ENCODE measurements at regions not wholly inside any gene's neighbourhood (a gene's known extent, or its start where the extent isn't known, plus 50 kb on each side); places are given as distances from the start of the nearest gene placed in this dataset.
"Not testable (repeated sequence)": the region's sequence is repeated elsewhere in the genome, so short reads cannot be mapped to it uniquely, and the experiment has no call there.

DNA sequence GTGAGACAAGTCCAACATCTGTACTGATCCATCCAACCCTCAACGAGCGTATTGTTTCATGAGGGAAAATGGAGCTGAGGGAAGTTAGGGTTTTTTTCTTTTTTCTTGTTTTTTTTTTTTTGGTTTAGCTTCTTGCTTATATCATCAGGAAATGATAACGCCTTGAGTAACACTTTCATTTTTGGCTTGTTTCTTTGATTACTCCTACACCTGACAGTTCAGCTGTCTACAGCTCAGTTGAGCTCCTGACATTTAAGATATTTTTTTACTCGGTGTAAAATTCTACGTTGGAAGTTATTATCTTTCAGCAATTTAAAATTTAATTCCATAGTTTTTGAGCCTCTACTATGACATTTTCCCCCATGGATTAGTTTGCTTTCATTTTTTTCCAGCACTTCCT lies 691.0 kb upstream of the HTR2C start:
- DNase-seq, result no peak

DNA sequence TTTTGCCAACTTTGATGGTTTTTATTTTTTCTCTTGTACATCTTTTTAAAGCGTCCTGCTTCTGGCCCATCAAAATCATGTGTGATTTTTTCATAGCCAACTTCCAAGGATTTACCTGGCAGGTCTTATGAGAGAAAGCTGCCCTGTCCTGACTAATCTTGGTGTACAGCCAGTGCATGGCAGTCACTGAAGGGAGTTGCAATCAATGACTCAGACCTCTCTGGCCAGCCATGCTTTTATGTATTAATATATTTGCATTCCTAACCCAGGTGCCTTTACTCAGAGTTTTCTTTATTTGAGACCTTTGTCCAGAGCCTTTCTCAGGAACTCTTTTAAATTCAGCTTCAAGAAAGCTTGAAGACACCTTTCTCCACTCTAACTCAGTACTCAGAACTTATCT lies 691.5 kb upstream of the HTR2C start:
- no peak for DNase-seq

DNA sequence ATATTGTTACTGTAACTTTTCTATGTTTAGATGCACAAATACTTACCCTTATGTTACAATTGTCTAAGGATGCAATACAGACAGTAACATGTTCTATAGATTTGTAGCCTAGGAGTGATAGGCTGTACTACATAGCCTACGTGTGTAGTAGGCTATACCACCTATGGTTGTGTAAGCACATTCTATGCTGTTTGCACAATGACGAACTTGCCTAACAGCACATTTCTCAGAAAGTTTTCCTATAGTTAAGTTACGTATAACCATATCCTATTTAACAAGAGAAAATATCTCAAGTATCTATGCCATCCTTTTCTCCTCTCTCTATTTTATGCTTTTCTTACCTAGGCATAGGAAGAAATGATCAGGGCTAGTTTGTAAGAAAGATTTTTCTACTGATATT lies 710.8 kb upstream of the HTR2C start:
- DNase-seq, result no peak

DNA sequence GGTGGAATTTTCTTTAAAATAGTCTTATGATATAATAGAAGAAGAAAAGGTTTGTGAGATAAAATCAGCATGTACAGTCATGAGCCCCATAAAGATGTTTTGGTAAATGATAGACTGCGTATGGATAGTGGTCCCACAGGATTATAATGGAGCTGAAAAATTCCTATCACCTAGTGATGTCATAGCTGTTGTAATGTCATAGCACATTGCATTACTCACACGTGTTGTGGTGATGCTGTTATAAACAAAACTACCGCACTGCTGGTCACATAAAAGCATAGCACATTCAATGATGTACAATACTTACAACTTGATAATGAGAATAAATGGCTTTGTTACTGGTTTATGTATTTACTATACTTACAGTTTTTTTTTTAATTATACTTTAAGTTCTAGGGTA lies 715.2 kb upstream of the HTR2C start:
- no peak for DNase-seq

DNA sequence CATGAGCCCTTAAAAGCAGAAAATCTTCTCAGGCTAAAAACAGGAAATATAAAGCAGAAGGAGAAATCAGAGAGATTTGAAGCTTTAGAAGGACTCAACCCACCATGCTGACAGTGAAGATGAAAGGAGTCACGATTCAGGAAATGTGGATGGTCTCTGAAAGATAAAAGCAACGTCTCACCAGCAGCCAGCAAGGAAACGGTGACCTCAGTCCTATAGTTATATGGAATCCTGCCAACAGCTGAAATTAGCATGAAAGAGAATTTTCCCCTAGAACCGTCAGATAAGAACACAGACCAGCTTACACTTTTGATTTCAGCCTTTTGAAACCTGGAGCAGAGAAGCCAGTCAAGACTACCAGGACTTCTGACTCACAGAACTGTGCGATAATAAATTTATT lies 715.7 kb upstream of the HTR2C start:
- no peak for DNase-seq

DNA sequence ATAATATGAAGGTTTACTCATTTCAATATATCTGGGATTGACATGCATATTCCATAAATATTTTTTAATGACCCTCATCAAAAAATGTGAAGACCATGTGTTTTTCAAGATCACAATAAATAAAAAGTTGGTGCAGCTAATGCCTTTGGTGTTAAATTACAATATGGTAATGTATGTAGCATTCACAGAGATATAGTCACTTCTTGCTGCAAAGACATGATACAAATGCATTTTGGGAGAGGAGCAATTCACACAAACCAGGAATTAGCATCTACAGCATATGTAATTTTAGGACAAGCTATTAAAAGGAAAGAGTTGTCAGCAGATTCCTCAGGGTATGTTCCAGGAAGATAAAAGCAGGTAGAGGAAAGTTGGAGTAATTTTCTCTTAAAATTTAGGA lies 734.5 kb upstream of the HTR2C start:
- DNase-seq, result no peak

DNA sequence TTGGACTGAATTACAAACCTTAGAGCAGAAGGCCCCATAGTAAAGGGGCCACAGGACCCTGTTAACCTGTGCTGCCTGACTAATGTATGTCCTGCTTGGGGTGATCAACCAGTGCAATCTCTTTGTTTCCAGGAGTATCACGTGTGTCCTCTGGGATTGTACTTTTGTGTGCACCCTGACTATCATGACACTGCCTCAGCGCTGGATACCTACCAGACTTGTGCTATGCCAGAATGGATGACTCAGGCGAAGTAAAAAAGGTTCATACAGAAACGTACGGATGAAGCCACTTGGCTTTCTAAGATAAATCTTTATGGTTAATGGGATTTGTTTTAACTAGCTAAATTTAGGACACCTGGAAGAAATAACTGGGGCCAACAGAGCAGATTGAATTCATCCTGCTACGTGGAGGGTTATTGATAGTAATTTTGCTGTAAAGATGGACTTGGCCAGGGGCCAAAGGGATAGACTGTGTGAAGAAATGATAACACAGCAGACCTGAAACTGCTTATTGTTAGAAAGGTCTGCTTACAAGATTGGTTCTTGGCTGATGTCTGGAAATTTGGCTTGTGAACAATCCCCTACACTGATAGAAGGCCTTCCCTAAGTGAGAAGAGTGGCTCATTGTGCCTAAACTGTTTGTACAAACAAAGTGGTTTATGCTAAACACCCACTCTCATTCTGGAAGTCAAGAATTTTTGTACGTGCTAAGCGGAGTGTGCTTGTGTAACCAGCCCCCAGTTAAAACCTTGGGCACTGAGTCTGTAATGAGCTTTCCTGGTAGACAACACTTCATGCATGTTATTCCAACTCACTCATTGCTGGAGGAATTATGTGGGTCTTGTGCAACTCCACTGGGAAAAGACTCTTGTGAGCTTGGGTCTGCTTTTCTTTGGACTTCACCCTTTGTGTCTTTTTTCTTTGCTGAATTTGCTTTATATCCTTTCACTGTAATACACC lies 750.5 kb upstream of the HTR2C start:
- DNase-seq, result peak; percentile 2

DNA sequence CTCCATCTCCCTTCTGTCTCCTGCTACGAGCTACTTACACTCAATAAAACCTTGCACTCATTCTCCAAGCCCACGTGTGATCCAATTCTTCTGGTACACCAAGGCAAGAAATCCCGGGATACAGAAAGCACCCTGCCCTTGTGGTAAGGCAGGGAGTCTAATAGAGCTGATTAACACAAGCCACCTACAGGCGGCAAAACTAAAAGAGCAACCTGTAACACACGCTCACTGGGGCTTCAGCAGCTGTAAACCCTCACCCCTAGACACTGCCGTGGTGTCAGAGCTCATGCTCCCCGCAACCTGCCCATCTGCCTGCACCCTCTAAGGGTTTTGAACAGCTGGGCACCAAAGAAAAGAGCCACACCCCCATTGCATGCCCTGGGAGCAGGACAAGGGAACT lies 755.4 kb upstream of the HTR2C start:
- no peak for DNase-seq

DNA sequence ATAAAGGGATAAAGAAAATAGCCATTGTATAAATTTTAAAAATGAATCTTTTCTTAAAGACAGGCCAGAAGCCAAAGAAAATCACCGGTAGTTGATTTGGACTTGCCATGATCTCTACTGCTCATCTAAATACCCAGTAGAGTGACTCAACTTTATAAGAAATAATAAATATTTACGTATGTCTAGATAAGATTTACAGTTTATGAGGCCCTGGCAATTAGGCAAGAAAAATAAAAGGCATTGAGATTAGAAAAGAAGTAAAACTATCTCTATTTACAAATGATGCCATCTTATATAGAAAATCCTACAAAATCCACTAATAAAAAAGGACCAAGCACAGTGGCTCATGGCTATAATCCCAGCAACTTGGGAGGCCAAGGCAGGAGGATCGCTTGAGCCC lies 765.5 kb upstream of the HTR2C start:
- no peak for DNase-seq

DNA sequence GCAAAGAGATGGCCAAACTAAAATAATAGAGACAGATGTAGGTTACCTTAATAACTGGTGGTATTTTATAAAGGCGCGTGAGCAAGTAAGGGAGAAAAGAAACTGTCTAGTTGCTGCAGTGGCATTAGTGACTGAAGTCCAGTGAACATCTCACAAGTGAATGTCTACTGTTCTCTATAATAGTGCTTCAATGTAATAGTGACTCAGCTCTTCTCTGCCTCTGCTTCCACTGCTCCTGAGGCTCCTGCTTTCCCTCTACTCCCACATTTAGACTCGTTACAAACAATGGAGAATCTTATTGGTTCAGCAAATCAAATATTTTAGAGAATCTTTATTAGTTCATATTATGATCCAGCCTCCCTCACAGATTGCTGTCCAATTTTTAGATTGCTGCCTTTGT lies 779.1 kb upstream of the HTR2C start:
- no peak for DNase-seq

DNA sequence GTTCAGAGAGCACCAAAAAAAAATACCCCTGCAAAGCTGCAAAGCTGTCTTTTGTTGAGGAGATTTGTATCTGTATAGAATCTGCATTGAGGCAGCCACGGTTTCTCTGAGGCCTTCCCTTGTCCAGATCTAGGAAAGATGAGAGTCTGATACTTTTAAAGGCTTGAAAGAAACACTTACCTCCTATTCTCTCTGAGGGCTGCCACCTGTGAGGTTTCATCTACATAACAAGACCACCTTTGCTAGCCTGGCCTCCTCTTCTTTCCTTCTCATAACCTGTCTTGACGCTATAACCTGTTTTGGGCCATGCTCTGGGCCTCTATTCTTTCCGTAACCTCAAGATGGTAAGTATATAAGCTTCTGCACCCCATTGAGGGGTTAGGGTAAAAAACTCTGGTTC lies 779.6 kb upstream of the HTR2C start:
- DNase-seq, result no peak

DNA sequence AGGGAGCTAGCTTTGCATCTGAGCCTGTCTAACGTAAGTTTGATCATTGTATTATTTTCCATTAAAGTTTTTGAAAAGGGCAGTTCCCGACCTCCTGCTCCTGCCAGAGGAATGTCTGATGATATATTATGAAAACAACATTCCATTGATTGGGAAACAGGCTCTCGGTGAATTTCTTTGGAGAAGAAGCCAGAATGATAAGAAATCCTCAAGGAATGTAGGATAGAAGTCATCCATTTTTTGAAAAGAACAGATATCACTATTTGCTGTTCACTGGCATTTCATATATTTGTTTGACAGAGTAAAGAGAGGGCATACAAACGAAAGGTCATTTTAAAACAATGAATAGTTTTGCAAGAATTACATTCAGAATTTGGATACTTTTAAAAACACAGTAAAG lies 781.0 kb upstream of the HTR2C start:
- DNase-seq, result peak; percentile 10

DNA sequence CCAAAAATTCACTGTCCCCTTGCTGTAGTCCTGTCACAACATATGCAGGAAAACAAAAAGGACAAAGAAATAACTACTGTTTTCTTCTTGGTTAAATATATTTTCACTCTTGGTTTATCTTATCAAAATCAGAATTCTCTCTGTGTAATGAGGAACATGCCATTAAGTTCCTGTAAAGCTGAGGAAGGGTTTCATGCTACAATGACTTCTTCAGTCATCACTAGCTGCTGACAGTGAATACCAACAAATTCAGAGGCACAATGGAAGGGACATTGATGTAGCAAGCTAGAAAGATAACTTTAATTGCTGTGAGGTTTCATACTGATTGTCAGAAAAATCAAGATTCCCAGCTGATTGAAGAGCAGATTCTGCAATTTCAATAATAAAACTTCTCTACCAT lies 782.9 kb upstream of the HTR2C start:
- DNase-seq, result no peak

DNA sequence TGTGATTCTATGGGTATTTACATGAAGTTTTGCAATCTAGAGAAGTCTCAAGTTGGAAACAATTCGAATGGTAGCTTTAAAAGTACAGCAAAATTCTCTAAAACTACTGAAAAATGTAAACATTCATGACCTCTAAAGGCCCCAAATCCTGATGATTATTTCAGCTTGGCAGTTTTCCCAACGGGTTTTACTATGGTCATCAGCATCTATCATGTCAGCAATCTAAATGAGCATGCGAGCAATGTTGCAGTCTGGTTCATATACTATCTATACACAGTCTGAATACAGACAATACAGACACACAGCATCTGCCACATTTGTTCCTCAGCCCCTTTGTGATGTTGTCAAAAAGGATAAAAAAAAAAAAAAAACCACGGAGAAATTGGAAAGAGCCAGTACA lies 790.3 kb upstream of the HTR2C start:
- DNase-seq, result peak; percentile 48

DNA sequence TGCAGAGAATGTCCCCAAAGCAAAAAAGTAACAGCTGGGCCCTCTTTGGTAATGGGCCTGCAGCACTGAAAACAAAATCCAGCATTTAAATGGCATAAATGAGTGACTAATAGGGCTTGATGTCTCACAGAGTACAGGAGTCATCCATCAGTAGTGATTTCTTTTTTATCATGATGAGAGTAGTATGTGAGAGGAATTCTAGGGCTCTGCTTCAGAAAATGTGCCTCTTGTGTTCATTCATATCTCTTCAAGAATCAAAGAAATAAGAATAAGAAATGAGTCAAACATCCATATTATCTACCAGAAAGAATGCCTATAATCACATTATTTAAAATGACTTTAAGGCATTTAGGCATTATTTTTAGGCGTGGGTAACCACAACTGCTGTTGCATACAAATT lies 792.9 kb upstream of the HTR2C start:
- no peak for DNase-seq

DNA sequence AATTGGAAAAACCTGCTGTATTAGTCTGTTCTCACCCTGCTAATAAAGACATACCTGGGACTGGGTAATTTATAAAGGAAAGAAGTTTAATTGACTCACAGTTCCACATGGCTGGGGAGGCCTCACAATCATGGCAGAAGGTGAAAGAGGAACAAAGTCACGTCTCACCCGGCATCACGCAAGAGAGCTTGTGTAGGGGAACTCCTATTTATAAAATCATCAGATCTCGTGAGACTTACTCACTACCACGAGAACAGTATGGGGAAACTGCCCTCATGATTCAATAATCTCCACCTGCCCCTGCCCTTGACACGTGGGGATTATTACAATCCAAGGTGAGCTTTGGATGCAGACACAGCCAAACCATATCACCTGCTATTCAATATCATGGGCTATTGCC lies 799.1 kb upstream of the HTR2C start:
- not testable (repeated sequence) for DNase-seq

DNA sequence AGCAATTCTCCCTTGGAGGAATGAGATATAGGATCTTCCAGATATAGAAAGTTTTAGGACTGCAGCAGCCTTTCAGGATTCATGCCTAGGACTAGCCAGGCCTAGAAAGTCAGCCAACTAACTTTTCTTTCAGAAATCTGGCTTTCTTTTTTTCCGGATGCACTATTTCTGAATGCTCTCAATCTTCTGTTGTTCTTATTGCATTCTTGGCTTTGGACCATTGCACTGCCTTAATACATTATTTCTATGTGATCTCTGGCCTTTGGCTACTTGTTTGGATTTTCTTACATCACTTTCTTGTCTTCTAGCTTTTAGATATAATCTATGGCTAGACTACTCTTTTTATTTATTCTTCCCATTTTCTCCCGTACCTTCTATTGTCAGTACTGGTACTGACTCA lies 813.1 kb upstream of the HTR2C start:
- DNase-seq, result no peak

DNA sequence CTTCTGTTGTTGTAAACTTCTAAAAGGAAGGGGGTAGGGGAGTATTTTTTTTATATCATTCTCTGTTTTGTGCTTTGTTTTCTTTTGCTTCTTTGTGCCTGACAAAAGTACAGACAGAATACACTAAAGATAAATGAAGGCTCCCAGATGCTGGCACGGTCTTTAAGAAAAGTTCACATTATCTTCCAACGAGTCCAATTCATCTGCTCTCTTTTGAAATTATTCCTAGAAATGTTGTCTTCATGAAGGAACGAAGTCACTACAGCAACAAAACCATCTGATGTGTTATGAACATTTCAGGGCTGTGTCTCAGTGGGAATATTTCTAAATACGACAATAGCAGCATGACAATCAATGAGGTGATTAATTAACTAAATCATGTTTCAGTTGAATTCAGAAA lies 813.8 kb upstream of the HTR2C start:
- DNase-seq, result no peak

DNA sequence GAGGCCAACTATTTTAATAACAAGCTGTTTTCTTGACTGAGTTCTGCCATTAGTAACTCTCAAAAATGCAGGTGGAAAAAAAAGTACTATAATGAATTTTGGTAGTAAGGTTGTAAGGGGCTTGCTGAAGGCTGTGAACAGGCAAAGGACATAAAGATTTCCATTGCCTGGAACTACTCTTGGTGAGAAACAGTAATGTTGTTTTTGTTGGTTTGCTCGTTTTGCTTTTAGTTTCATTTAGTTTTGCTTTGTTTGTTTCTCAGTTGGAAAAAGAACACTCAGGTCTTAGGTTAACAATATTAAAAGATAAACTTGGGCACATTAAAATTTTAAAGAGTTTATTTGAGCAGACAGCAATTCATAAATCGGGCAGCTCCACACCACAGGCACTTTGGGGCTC lies 824.5 kb upstream of the HTR2C start:
- DNase-seq, result no peak

DNA sequence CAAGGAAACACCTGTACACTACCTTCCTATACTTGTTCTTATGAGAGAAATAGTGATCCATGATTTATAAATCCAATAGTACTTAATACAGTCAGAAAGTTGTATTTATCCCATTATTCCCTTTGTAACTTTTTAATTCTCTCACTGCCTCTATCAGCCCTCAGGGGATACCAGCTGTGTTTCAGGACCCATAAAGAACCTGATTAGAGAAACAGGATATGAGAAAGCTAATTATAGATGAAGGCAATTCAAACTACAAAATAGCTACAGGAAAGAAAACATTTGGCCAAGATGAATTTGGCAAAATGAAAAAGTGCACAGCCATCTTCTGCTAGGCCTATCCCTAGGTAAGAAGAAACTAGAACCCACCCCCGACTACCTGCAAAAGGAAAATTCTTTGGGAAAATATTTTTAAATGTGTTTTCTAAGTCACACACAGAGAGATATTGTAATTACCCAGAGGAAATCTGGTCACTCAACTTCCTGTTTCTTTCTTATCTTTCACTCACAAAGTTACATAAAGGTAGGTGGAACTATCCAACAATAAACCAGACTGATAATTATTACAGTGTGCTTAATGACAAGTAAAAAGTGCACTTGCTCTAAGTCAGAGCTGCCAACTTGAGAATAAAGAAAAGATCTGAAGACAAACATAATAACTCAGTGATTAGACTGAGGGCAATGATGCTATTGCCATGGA lies 836.5 kb upstream of the HTR2C start:
- no peak for DNase-seq

DNA sequence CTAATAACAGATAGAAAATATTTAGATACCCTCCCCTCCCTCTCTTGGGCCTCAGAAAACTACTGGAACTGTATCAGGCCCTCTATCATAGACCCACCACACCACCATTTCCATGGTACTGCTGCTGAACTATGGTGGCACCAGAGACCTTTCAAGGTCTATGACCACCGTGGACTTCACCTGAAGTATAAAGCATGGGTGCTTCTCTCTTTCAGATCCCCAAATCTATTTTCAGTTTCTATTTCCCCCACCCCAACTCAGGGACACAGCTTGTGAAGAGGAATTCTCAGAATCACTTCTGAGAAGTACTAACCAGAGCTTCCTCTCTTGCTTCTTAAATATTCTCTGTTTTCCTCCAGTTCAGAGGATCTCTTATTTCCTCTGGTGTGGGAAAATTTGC lies 840.8 kb upstream of the HTR2C start:
- no peak for DNase-seq

DNA sequence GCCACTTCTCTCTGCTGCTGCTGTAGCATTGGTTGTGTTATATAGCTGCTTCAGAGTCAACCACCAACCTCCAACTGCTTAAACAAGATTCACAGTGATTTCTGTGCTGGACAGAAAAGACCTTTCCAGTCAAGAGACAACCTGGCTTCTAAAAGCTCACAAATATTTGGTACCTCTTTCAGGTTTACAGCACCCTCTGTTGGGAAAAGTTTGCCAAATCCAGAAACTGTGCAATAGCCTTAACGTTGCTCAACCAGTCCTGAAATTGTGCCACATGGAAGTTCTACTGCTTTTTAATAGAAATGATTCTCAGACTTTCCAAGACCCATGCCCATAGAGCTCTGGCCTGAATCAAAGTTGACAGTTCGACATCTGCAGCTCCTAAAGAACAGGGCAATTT lies 842.1 kb upstream of the HTR2C start:
- DNase-seq, result peak; percentile 21

DNA sequence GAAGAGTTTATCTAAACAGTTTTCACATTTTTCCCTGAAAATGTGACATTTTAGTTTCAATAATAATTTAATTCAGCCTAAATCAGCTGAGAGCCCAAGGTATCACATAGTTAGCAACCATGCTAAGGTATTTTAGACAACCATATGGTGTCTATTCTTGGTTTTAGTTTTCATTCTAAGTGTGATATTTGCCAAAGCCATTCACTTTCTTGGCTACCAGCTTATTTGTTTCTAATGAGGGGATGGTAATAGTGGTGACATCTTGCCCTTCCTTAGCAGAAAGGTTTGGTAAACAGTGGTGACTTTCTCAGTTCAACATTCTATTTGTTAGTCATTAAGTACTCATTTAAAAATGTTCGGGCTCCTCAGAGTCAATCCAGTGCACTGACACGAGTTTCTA lies 854.9 kb upstream of the HTR2C start:
- DNase-seq, result no peak

DNA sequence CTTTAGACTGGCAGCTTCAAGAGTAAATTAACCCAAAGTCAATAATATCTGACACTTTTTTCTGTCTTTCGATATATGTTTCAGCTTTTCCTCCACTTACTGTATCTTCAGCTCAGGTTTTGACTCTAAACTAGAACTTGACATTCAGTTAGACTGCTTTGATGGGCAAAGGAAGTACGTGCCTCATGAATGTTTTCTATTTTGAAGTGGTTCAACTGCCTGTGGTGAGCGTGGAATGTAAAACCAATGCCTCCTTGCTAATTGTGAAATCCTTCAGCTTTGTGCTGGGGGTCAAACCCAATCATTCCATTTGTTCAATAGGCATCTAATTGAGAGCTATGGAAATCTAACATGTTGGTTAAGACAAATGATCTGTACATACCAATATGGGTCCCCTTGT lies 857.0 kb upstream of the HTR2C start:
- DNase-seq, result no peak
